ENCODE measurements at regions not wholly inside any gene's neighbourhood (a gene's known extent, or its start where the extent isn't known, plus 50 kb on each side); places are given as distances from the start of the nearest gene placed in this dataset.

- DNase-seq, result no peak
Measured at GRCh38 chr2:236691799-236692167, 122.2 kb downstream of the ACKR3 start.

- DNase-seq, result no peak
Measured at GRCh38 chr2:236692937-236693336, 123.3 kb downstream of the ACKR3 start.

GRCh38 chr2:236693531-236693930 is 123.9 kb downstream of the ACKR3 start:
- DNase-seq, result no peak

- no peak for DNase-seq
Measured at GRCh38 chr2:236694146-236694888, 124.7 kb downstream of the ACKR3 start.

- DNase-seq, result no peak
Measured at GRCh38 chr2:236696834-236697233, 127.2 kb downstream of the ACKR3 start.

GRCh38 chr2:236698016-236698627 is 128.5 kb downstream of the ACKR3 start:
- DNase-seq, result no peak

- no peak for DNase-seq
Measured at GRCh38 chr2:236700703-236701102, 131.1 kb downstream of the ACKR3 start.

- DNase-seq, result no peak
Measured at GRCh38 chr2:236702657-236703372, 133.2 kb downstream of the ACKR3 start.

GRCh38 chr2:236703373-236703709 is 133.7 kb downstream of the ACKR3 start:
- DNase-seq, result no peak

- DNase-seq, result no peak
Measured at GRCh38 chr2:236703906-236704305, 134.3 kb downstream of the ACKR3 start.

- DNase-seq, result no peak
Measured at GRCh38 chr2:236704887-236705286, 135.3 kb downstream of the ACKR3 start.

- no peak for DNase-seq
Measured at GRCh38 chr2:236705295-236706105, 135.9 kb downstream of the ACKR3 start.

- no peak for DNase-seq
Measured at GRCh38 chr2:236706288-236706687, 136.7 kb downstream of the ACKR3 start.

- no peak for DNase-seq
Measured at GRCh38 chr2:236706803-236707202, 137.2 kb downstream of the ACKR3 start.

GRCh38 chr2:236711440-236711839 is 141.8 kb downstream of the ACKR3 start:
- DNase-seq, result no peak

- DNase-seq, result no peak
Measured at GRCh38 chr2:236712304-236712703, 142.7 kb downstream of the ACKR3 start.

GRCh38 chr2:236712961-236713673 is 143.5 kb downstream of the ACKR3 start:
- no peak for DNase-seq

- no peak for DNase-seq
Measured at GRCh38 chr2:236714080-236714479, 144.5 kb downstream of the ACKR3 start.

GRCh38 chr2:236715077-236715476 is 145.5 kb downstream of the ACKR3 start:
- peak; percentile 32 for DNase-seq

GRCh38 chr2:236715491-236715961 is 145.9 kb downstream of the ACKR3 start:
- no peak for DNase-seq

GRCh38 chr2:236717120-236717519 is 147.5 kb downstream of the ACKR3 start:
- no peak for DNase-seq

- DNase-seq, result no peak
Measured at GRCh38 chr2:236717729-236718128, 148.1 kb downstream of the ACKR3 start.
